Ovary (tissue), 3 donors: ENCODE measurements at regions not wholly inside any gene's neighbourhood (a gene's known extent, or its start where the extent isn't known, plus 50 kb on each side); places are given as distances from the start of the nearest gene placed in this dataset.

Source experiments
- EP300 ChIP-seq: sonication (generic); formaldehyde crosslinking; IDR thresholded peaks from one replicate; pipeline ENCODE4 v1.6.1; 2017; ENCODE audit warnings: antibody characterized with exemption
- POLR2A ChIP-seq: fragments of 450-650 bp; IDR thresholded peaks from one replicate; pipeline ENCODE4 v1.6.1; 2017; ENCODE audit warnings: antibody characterized with exemption, mild to moderate bottlenecking, moderate library complexity
- TF ChIP-seq, protein P1 (sequence below), 3 donors: fragments of 450-650 bp in 2 of 3; fragments of 200-600 bp in 1 of 3; IDR thresholded peaks; one replicate each; pipeline versions ENCODE4 v1.5.1 to v1.8.0; 2016 to 2022; ENCODE audit warnings: antibody characterized with exemption in 3 of 3, mild to moderate bottlenecking in 1 of 3
- donor health status: DM: no; HTN: no; CAD: no.

DNA sequence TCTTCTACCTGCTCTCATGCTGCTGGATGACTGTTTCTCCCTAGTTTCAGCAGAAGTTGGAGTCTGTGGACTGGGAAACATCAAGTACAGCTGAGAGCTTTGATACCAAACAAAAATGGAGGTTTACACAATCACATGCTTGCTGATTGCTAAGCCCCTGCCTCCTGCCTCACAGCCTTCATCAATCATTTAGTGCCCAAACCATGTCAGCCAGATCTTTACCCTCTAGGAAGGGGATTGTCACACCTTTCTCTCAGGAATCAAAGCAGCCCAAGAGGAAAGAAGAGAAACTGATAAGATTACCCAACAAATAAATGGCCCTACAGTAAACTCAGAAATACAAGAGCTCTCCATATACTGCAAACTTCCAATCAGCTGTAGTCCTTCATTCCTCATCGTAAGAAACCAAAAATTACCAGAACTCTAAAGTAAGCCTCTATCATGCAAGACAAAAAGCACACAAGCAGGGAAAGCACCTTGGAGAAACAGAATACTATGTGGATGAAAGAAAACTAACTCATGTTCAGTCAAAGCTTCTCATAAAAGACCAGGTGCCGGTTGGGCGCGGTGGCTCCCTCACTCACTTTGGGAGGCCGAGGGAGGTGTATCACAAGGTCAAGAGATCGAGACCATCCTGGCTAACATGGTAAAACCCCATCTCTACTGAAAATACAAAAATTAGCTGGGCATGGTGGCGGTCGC lies 63.6 kb upstream of the RESF1 start:
- TF ChIP-seq, protein P1, sequence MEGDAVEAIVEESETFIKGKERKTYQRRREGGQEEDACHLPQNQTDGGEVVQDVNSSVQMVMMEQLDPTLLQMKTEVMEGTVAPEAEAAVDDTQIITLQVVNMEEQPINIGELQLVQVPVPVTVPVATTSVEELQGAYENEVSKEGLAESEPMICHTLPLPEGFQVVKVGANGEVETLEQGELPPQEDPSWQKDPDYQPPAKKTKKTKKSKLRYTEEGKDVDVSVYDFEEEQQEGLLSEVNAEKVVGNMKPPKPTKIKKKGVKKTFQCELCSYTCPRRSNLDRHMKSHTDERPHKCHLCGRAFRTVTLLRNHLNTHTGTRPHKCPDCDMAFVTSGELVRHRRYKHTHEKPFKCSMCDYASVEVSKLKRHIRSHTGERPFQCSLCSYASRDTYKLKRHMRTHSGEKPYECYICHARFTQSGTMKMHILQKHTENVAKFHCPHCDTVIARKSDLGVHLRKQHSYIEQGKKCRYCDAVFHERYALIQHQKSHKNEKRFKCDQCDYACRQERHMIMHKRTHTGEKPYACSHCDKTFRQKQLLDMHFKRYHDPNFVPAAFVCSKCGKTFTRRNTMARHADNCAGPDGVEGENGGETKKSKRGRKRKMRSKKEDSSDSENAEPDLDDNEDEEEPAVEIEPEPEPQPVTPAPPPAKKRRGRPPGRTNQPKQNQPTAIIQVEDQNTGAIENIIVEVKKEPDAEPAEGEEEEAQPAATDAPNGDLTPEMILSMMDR (IDR thresholded peaks at IDR 0.05) = no peak
- no peak for TF ChIP-seq EP300
- no peak for TF ChIP-seq POLR2A
